NCI-H2171 (cell line): ENCODE measurements at regions not wholly inside any gene's neighbourhood (a gene's known extent, or its start where the extent isn't known, plus 50 kb on each side); places are given as distances from the start of the nearest gene placed in this dataset.

Source experiments
- DNase-seq: peaks from one replicate; lab custom pipeline; 2025; lab: John Stamatoyannopoulos, UW

GRCh38 chr11:70501051-70501901 lies 102.9 kb downstream of the CTTN start:
- DNase-seq = no peak

- no peak for DNase-seq
Measured at GRCh38 chr11:70501933-70502540, 103.7 kb downstream of the CTTN start.

DNA sequence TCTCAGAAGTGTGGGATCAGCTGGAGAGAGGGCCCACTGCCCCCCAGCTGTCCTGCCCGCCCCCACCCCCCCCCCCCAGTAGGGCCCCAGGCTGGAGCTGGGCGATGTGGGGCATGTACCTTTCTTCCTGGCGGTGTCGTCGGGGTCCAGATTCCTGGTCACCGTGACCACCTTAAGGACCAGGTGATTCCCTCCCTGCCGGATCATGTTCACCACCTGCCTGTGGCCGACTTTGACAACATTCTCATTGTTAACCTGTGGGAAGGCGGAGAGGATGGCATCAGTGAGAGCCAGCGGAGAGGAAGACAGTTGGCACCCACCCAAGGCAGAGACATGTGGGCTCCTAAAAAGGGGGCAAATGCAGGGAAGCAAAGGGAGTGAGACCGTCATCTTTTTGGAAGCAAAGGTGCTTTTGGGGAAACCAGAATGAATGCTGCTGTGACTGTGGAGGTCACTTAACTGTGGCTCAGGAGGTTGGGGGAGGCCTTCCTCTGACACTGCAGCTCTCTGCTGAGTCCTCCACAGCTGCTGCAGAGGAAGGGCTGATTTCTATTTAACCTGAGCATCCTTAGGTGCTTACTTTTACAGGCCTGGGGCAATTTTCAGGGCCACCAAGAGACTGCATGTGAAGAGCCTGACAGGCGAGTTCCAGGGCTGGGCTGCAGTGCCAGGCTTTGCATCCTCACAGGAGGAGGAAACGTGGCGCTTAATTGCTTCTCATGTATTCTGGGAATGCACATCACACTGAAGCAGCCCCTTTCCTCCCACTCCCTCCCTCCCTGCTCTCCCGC lies 104.5 kb downstream of the CTTN start:
- peak; percentile 39 for DNase-seq

GRCh38 chr11:70503468-70504221 lies 105.3 kb downstream of the CTTN start:
- DNase-seq = peak; percentile 65

DNA sequence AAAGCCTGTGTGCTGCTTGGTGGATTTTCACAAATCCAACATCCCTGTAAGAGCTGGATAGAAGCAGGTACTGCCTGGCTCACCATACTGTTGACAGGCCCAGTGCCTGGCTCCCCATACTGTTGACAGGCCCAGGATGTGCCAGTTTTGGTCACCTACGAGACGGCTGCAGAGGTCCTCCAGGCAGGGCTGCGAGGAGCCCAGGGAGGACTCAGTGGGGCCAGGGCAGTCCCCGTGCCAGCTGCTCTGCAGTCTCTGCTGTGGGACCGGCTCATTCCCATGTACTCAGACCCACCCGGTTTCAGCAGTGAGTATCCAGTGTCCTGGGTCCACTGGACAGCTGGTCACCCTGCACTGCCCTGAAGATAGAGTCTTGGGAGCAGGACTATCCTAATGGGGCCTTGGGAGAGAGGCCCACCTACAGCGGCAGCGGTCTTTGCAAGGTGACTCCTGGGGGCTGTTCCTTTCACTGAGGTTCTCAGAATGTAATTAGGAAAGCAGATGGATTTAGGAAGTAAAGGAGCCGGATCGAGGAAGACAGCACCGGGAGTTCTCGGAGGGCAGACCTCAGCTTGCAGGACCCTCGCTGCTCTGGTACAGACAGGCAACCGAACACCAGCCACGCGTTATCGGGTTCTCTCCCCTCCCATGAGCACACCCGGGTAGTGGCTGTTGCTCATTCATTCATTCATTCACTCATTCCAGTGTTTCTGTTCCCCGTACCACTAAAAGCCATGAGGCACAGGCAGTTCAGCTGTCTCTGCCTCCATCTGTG lies 106.1 kb downstream of the CTTN start:
- no peak for DNase-seq

- DNase-seq = no peak
Measured at GRCh38 chr11:70505331-70505731, 107.0 kb downstream of the CTTN start.

DNA sequence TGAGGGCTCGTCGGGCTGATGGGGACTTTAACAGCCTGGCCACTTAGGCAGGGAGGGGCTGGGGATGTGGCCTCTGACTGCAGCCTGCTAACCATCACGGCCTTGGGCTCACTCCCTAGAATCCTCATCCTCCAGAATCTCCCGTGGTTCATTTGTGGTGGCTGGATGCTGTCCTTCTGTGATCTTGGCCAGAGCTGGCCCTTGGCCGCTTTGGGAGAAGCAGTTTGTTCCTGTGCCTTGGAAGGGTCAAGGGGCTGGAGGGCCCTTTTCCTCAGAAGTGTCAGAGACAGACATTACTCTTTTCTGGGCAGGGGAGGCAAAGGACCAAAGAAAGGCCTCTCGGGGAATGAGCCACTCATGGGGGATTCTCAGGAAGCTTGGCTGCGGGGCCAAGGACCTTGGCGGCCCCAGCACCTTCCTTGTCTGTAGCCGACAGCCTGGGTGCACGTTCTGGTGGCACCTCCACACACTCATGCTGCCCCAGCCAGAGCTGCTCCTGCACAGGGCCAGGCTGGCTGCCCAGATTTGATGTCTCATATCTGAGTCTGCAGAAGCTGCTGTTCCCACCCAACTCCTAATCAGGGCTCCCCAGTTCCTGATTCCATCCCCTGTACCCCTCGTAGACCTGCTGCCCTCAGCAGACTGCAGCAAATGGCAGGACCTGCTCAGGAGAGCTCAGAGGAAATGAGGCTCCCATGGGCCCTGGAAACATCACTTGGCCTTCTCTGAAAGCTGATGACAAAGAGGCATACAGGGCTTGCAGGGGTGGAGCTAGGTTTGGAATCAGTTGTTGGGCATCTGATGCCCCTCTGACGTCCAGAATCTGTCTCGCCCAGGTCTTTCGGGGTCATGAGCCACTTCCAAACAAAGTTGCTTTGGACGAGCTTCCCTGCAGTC lies 107.7 kb downstream of the CTTN start:
- no peak for DNase-seq

- DNase-seq = no peak
Measured at GRCh38 chr11:70506658-70506970, 108.3 kb downstream of the CTTN start.

DNA sequence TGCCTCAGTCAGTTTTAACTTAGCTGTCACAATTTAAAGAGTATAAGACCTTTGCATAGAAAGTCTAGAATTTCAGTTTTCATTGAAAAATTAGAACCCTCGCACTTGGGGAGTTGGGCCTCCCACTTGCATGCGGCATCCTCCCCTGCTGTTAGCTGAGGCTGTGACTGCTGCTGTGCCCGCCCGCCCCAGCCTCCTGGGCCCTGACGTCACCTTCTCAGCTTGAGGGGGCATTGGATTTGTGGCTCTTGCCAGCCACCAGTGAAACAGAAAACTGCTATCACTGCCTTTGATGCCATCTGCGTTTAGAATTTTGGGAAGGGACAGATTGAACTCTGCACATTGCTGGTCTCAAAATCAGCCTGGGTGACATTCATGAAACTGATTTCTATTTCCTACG lies 108.7 kb downstream of the CTTN start:
- DNase-seq = no peak

GRCh38 chr11:70507466-70508230 lies 109.3 kb downstream of the CTTN start:
- no peak for DNase-seq

DNA sequence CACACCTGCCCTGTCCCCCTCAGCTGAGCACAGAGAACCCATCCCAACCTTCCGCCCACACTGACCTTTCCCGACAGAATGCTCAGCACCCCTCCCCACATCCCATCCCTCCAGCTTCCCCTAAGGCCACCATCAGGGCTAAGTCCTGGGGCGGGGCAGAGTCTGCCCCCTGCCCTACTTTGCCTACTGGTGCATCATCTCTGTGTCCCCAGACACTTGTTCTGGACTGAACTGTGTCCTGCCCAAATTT lies 109.8 kb downstream of the CTTN start:
- DNase-seq = no peak

DNA sequence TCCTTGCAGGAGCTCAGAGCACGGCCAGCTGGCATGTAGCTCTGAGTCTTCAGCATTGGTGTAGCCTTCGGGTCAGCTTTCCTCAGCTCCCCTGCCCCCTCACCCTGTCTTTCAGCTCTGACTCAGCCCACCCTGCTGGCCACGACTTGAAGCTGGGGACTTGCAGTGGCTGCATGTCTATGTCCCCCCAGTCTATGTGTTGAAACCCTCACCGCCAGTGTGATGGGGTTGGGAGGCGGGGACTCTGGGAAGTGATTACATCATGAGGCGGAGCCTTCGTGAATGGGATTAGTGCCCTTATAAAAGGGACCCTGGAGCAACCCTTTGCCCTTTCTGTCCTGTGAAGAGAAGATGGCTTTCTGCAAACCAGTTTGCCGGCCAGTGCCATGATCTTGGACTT lies 111.1 kb downstream of the CTTN start:
- DNase-seq = no peak

- no peak for DNase-seq
Measured at GRCh38 chr11:70510106-70510505, 111.8 kb downstream of the CTTN start.

DNA sequence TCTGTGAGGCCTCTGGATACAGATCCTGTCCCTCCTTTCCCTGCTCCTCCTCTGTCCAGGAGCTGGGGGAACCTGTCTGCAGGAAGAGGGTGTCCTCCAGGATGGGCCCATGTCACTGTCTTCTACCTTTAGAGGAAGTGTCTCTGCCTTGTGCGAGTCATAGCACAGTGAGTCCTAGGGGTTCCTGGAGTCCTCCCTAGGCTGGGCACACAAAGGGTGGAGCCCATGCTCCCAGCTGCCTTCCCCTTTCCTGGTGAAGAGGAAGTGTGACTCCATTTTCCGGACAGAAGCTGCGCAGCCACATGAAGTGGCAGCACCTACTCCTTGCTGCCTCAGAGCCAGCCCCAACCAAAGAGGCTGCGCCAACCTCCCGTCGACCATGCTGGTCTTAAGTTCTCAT lies 112.2 kb downstream of the CTTN start:
- no peak for DNase-seq

- no peak for DNase-seq
Measured at GRCh38 chr11:70511345-70511744, 113.0 kb downstream of the CTTN start.

DNA sequence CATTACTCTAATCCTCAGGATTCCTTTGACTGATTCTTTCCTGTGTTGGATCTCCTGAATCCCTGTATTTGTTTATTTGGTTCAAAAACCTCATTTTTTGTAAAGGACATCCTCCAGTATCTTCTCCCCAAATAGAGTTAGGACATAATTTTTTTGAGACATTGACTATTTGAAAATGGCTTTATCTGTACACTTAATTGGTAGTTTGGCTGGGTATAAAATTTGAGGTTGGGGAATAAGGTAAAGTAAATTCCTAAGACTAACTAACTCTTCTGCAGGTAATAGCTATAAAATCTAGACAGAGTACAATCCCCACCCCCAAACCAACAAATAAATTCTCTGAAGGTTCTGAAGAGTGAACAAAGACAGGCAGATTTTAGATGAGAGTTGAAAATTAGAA lies 114.4 kb downstream of the CTTN start:
- DNase-seq = no peak

DNA sequence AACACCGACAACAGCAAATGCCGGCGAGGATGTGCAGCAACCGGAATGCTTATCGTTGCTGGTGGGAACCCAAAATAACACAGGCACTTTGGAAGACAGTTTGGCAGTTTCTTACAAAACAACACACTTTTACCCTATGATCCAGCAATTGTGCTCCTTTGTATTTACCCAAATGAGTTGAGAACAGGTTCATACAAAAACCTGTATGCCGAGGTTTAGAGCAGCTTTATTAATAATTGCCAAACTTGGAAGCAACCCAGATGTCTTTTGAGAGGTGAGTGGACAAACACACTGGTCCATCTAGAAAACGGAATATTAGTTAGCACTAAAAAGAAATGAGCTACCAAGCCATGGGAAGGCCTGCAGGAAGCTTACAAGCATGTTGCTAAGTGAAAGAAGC lies 118.9 kb downstream of the CTTN start:
- no peak for DNase-seq

DNA sequence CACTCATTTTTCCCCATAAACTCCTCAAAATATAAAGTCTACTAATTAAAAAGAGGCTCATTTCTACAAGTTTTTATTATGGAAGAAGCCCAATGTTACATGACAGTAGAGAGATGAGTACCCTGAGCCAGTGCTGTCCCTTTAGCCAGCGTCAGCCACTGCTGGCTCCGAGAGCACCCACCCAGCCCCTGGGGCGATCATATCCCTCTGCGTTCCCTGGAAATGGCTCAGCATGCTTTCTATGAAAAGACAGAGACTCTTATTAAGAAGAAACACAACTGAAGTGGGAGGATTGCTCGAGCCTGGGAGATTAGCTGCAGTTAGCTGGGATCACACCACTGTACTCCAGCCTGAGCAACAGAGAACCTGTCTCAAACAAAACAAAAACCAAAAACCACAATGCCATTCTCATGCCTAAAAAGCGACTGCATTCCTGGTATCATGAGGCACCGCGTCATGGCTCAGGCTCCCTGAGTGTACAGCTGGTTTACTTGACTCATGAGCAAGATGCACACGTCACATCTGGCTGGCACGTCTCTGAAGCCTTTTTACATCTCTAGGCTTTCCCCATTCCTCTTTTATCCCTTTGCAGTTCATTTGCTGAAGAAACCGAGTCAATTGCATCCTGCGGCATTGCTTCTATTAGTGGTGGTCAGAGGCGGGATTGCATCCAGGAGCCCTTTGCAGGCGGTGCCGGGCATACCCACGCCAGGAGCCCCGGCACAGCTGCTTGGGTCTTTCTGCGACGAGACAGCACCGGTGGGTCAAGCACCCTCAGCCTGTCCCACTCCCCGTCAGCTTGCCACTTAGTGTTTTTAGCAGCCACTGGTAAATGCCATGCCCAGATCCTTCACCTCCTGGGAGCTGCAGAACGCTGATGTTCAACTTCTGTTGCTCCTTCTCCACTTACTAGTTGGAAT lies 119.9 kb downstream of the CTTN start:
- DNase-seq = no peak

DNA sequence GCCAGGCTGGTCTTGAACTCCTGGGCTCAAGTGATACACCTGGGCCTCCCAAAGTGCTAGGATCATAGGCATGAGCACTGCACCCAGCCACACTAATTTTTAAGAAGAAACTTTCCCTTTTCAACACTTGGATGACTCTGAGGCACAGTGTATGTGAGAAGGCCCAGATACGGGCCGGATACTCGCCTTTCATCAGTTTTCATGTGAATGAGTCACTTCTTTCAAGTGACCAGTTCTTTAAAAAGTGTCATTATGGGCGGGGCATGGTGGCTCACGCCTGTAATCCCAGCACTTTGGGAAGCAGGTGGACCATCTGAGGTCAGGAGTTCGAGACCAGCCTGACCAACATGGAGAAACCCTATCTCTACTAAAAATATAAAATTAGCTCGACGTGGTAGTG lies 120.8 kb downstream of the CTTN start:
- no peak for DNase-seq
